Activated T-cell treated with anti-CD3 and anti-CD28 coated beads for 24 hours (primary cell): ENCODE measurements at regions not wholly inside any gene's neighbourhood (a gene's known extent, or its start where the extent isn't known, plus 50 kb on each side); places are given as distances from the start of the nearest gene placed in this dataset.

ENCODE experiments used
- DNase-seq: peaks from one replicate; pipeline ENCODE4 v3.0.0-alpha.2; 2020; ENCODE audit warnings: low read depth

- DNase-seq, result no peak
Measured at GRCh38 chr10:128469515-128469914, 343.3 kb upstream of the MKI67 start.

GRCh38 chr10:128470321-128470965 is 344.2 kb upstream of the MKI67 start:
- DNase-seq, result no peak

GRCh38 chr10:128471151-128471550 is 344.9 kb upstream of the MKI67 start:
- no peak for DNase-seq

- DNase-seq, result no peak
Measured at GRCh38 chr10:128472196-128472595, 346.0 kb upstream of the MKI67 start.

GRCh38 chr10:128473396-128473795 is 347.2 kb upstream of the MKI67 start:
- DNase-seq, result no peak

GRCh38 chr10:128473911-128474310 is 347.7 kb upstream of the MKI67 start:
- no peak for DNase-seq

GRCh38 chr10:128474571-128474970 is 348.3 kb upstream of the MKI67 start:
- DNase-seq, result no peak

- no peak for DNase-seq
Measured at GRCh38 chr10:128475686-128476367, 349.6 kb upstream of the MKI67 start.

GRCh38 chr10:128476368-128476725 is 350.1 kb upstream of the MKI67 start:
- DNase-seq, result no peak

- DNase-seq, result no peak
Measured at GRCh38 chr10:128476845-128477244, 350.6 kb upstream of the MKI67 start.

GRCh38 chr10:128480601-128481000 is 354.4 kb upstream of the MKI67 start:
- DNase-seq, result no peak

GRCh38 chr10:128481152-128481840 is 355.1 kb upstream of the MKI67 start:
- no peak for DNase-seq

- no peak for DNase-seq
Measured at GRCh38 chr10:128482052-128482451, 355.8 kb upstream of the MKI67 start.

- no peak for DNase-seq
Measured at GRCh38 chr10:128483216-128483615, 357.0 kb upstream of the MKI67 start.

GRCh38 chr10:128484041-128484440 is 357.8 kb upstream of the MKI67 start:
- no peak for DNase-seq

- no peak for DNase-seq
Measured at GRCh38 chr10:128485701-128486235, 359.5 kb upstream of the MKI67 start.

GRCh38 chr10:128487517-128487916 is 361.3 kb upstream of the MKI67 start:
- no peak for DNase-seq

GRCh38 chr10:128489324-128490247 is 363.4 kb upstream of the MKI67 start:
- DNase-seq, result no peak

GRCh38 chr10:128491686-128492085 is 365.5 kb upstream of the MKI67 start:
- no peak for DNase-seq

- DNase-seq, result no peak
Measured at GRCh38 chr10:128493811-128494210, 367.6 kb upstream of the MKI67 start.

GRCh38 chr10:128494665-128495064 is 368.4 kb upstream of the MKI67 start:
- no peak for DNase-seq
